GM10266 (cell line): ENCODE measurements at regions not wholly inside any gene's neighbourhood (a gene's known extent, or its start where the extent isn't known, plus 50 kb on each side); places are given as distances from the start of the nearest gene placed in this dataset.
"Not testable (repeated sequence)": the region's sequence is repeated elsewhere in the genome, so short reads cannot be mapped to it uniquely, and the experiment has no call there.

ENCODE experiments used
- DNase-seq: peaks from one replicate; pipeline ENCODE4 v3.0.0; 2012; ENCODE audit errors: extremely low spot score
- CTCF ChIP-seq: IDR thresholded peaks from 2 replicates; pipeline ENCODE4 v1.5.1; 2012; ENCODE audit warnings: mild to moderate bottlenecking, low read depth; ENCODE audit not compliant: control insufficient read depth, insufficient read depth; ENCODE audit errors: missing control alignments

- no peak for TF ChIP-seq CTCF
- DNase-seq, result no peak
Measured at GRCh38 chr13:24563087-24563486, 50.5 kb upstream of the PARP4 start.

- not testable (repeated sequence) for DNase-seq
Measured at GRCh38 chr13:24563971-24564370, 51.4 kb upstream of the PARP4 start.

- DNase-seq, result no peak
- no peak for TF ChIP-seq CTCF
Measured at GRCh38 chr13:24564881-24565280, 52.3 kb upstream of the PARP4 start.

- DNase-seq, result not testable (repeated sequence)
Measured at GRCh38 chr13:24567593-24567992, 55.0 kb upstream of the PARP4 start.

GRCh38 chr13:24574847-24575246, 62.3 kb upstream of the PARP4 start:
- TF ChIP-seq CTCF, result no peak
- no peak for DNase-seq

GRCh38 chr13:24580315-24580714, 67.7 kb upstream of the PARP4 start:
- TF ChIP-seq CTCF, result peak; percentile 34
- DNase-seq, result not testable (repeated sequence)

- DNase-seq, result not testable (repeated sequence)
Measured at GRCh38 chr13:24581578-24581977, 69.0 kb upstream of the PARP4 start.

GRCh38 chr13:24591697-24592096, 79.1 kb upstream of the PARP4 start:
- not testable (repeated sequence) for DNase-seq

- DNase-seq, result not testable (repeated sequence)
Measured at GRCh38 chr13:24597906-24598670, 82.1 kb upstream of the ATP12A start.

GRCh38 chr13:24599019-24599791, 81.0 kb upstream of the ATP12A start:
- DNase-seq, result not testable (repeated sequence)
